ENCODE measurements at regions not wholly inside any gene's neighbourhood (a gene's known extent, or its start where the extent isn't known, plus 50 kb on each side); places are given as distances from the start of the nearest gene placed in this dataset.

GRCh38 chr14:87285506-87285905 is 707.5 kb downstream of the GALC start:
- Histone ChIP-seq H3K27me3 (ENCODE audit: insufficient read depth, low read length) (no peaks in the 10 kb centered on the region), H3K4me3 (ENCODE audit: insufficient read depth, low read depth, low read length) (no peak overlapping the region), H2AFZ (ENCODE audit: low read depth, low read length) (no peak overlapping the region), H3K9ac (ENCODE audit: low read length) (no peak overlapping the region), H3K4me1 (ENCODE audit: insufficient read depth, low read length) (no peaks in the 10 kb centered on the region), H3K9me3 (ENCODE audit: insufficient read depth, low read depth, low read length) (no peaks in the 10 kb centered on the region), H3K27ac (ENCODE audit: low read depth, low read length) (no peak overlapping the region), H3K4me2 (ENCODE audit: low read length) (no peak overlapping the region), H3K79me2 (ENCODE audit: insufficient read depth, low read length) (no peaks in the 10 kb centered on the region), H3K36me3 (ENCODE audit: insufficient read depth, low read length) (no peaks in the 10 kb centered on the region), H4K20me1 (ENCODE audit: insufficient read depth, low read length) (no peaks in the 10 kb centered on the region)
- Mint-ChIP-seq H3K27ac (ENCODE audit: unreplicated experiment) (no peak overlapping the region), H3K36me3 (ENCODE audit: low read depth, unreplicated experiment) (no peaks in the 10 kb centered on the region), H3K4me3 (ENCODE audit: unreplicated experiment) (no peak overlapping the region), H3K9me3 (ENCODE audit: unreplicated experiment) (no peaks in the 10 kb centered on the region), H3K4me1 (ENCODE audit: low read depth, unreplicated experiment) (no peaks in the 10 kb centered on the region), H3K27me3 (ENCODE audit: low read depth, unreplicated experiment) (no peaks in the 10 kb centered on the region)
- no peak for FAIRE-seq
- TF ChIP-seq CTCF (IDR thresholded peaks at IDR 0.05; ENCODE audit: insufficient read depth, low read depth, low read length) (no peak), EZH2 (IDR thresholded peaks at IDR 0.05; ENCODE audit: insufficient read depth, low read length) (no peak)
- DNase-seq (ENCODE audit: low read depth) = no peak

DNA sequence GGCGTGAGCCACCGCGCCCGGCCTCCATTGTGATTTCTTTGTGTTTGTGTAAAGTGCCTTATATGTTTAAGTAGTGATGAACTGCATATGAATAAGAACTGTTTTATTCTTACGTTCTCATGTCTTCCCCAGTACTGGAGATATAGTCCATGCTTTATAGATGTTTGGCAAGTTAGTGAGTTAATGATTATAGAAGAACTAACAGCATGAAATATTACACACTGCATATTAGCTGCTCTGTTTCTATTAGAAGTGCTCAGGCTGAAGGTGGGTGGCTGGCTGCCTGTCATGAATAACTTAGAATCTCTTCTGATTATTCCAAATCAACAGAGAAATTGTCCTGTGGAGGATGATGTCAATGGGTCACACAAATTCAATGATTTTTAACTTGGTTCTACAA is 709.4 kb downstream of the GALC start:
- no peaks in the 10 kb centered on the region for H3K4me1 Mint-ChIP-seq (ENCODE audit: low read depth, unreplicated experiment)
- no peak overlapping the region for H3K27ac ChIP-seq (ENCODE audit: low read depth, low read length)
- H3K27me3 ChIP-seq (ENCODE audit: insufficient read depth, low read length) = no peaks in the 10 kb centered on the region
- no peak overlapping the region for H3K9ac ChIP-seq (ENCODE audit: low read length)
- no peaks in the 10 kb centered on the region for H3K9me3 ChIP-seq (ENCODE audit: insufficient read depth, low read depth, low read length)
- H3K36me3 ChIP-seq (ENCODE audit: insufficient read depth, low read length) = no peaks in the 10 kb centered on the region
- no peak overlapping the region for H2AFZ ChIP-seq (ENCODE audit: low read depth, low read length)
- H3K9me3 Mint-ChIP-seq (ENCODE audit: unreplicated experiment) = no peaks in the 10 kb centered on the region
- no peak overlapping the region for H3K4me3 ChIP-seq (ENCODE audit: insufficient read depth, low read depth, low read length)
- no peaks in the 10 kb centered on the region for H3K27me3 Mint-ChIP-seq (ENCODE audit: low read depth, unreplicated experiment)
- H3K4me1 ChIP-seq (ENCODE audit: insufficient read depth, low read length) = no peaks in the 10 kb centered on the region
- DNase-seq (ENCODE audit: low read depth) = no peak
- no peak overlapping the region for H3K4me2 ChIP-seq (ENCODE audit: low read length)
- no peaks in the 10 kb centered on the region for H4K20me1 ChIP-seq (ENCODE audit: insufficient read depth, low read length)
- H3K36me3 Mint-ChIP-seq (ENCODE audit: low read depth, unreplicated experiment) = no peaks in the 10 kb centered on the region
- no peak for TF ChIP-seq CTCF (IDR thresholded peaks at IDR 0.05; ENCODE audit: insufficient read depth, low read depth, low read length)
- no peaks in the 10 kb centered on the region for H3K79me2 ChIP-seq (ENCODE audit: insufficient read depth, low read length)
- no peak for FAIRE-seq
- H3K27ac Mint-ChIP-seq (ENCODE audit: unreplicated experiment) = no peak overlapping the region
- H3K4me3 Mint-ChIP-seq (ENCODE audit: unreplicated experiment) = no peak overlapping the region

DNA sequence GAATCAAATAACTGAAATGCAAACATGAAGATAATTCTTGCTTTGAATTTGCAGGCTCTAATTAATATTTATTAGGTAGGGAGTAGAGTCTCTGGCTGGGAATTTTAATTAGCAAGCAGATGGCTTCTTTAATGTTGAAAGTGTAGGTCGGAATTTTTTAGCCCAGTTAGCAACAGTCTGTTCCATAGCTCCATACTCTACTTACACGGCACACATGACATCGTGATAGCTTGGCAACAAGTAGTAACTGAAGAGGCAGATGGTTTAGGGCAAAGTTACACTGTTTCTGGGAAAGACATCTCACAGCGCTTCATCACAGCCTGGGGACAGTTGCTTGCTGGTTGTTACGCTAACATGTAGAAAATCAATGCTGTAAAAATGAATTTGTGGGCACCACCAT is 710.7 kb downstream of the GALC start:
- no peak for FAIRE-seq
- no peaks in the 10 kb centered on the region for H3K27me3 Mint-ChIP-seq (ENCODE audit: low read depth, unreplicated experiment)
- TF ChIP-seq CTCF (IDR thresholded peaks at IDR 0.05; ENCODE audit: insufficient read depth, low read depth, low read length) = no peak
- TF ChIP-seq EZH2 (IDR thresholded peaks at IDR 0.05; ENCODE audit: insufficient read depth, low read length) = no peak

More for the DNA sequence above, 710.7 kb downstream of the GALC start:
- no peak overlapping the region for H3K4me2 ChIP-seq (ENCODE audit: low read length)
- H3K36me3 ChIP-seq (ENCODE audit: insufficient read depth, low read length) = no peaks in the 10 kb centered on the region
- no peak overlapping the region for H3K4me3 ChIP-seq (ENCODE audit: insufficient read depth, low read depth, low read length)
- H3K27me3 ChIP-seq (ENCODE audit: insufficient read depth, low read length) = no peaks in the 10 kb centered on the region
- H3K27ac Mint-ChIP-seq (ENCODE audit: unreplicated experiment) = no peak overlapping the region
- no peak for DNase-seq (ENCODE audit: low read depth)
- H3K36me3 Mint-ChIP-seq (ENCODE audit: low read depth, unreplicated experiment) = no peaks in the 10 kb centered on the region
- H3K79me2 ChIP-seq (ENCODE audit: insufficient read depth, low read length) = no peaks in the 10 kb centered on the region
- no peaks in the 10 kb centered on the region for H4K20me1 ChIP-seq (ENCODE audit: insufficient read depth, low read length)
- no peaks in the 10 kb centered on the region for H3K4me1 Mint-ChIP-seq (ENCODE audit: low read depth, unreplicated experiment)
- no peaks in the 10 kb centered on the region for H3K4me1 ChIP-seq (ENCODE audit: insufficient read depth, low read length)
- H3K9me3 ChIP-seq (ENCODE audit: insufficient read depth, low read depth, low read length) = peaks cover 3% of the 10 kb centered on the region
- H3K4me3 Mint-ChIP-seq (ENCODE audit: unreplicated experiment) = no peak overlapping the region
- H3K9ac ChIP-seq (ENCODE audit: low read length) = no peak overlapping the region
- H2AFZ ChIP-seq (ENCODE audit: low read depth, low read length) = no peak overlapping the region
- H3K27ac ChIP-seq (ENCODE audit: low read depth, low read length) = no peak overlapping the region
- no peaks in the 10 kb centered on the region for H3K9me3 Mint-ChIP-seq (ENCODE audit: unreplicated experiment)
